Fibroblast of lung (primary cell): ENCODE measurements at regions not wholly inside any gene's neighbourhood (a gene's known extent, or its start where the extent isn't known, plus 50 kb on each side); places are given as distances from the start of the nearest gene placed in this dataset.

Experiments
- EZH2 ChIP-seq: IDR thresholded peaks from 2 replicates; pipeline ENCODE4 v1.5.1; 2012; ENCODE audit warnings: low read length, control low read depth, mild to moderate bottlenecking; ENCODE audit errors: missing control alignments
- TF ChIP-seq, protein P1 (sequence below), 2 donors: IDR thresholded peaks in 1 of 2; conservative IDR thresholded peaks in 1 of 2; 1 replicate in 1 of 2; 2 replicates in 1 of 2; pipeline ENCODE4 v1.5.1; 2011 to 2012; ENCODE audit warnings: low read length in 2 of 2, control low read depth in 1 of 2, inconsistent platforms in 1 of 2, low read depth in 1 of 2, mild to moderate bottlenecking in 1 of 2

DNA sequence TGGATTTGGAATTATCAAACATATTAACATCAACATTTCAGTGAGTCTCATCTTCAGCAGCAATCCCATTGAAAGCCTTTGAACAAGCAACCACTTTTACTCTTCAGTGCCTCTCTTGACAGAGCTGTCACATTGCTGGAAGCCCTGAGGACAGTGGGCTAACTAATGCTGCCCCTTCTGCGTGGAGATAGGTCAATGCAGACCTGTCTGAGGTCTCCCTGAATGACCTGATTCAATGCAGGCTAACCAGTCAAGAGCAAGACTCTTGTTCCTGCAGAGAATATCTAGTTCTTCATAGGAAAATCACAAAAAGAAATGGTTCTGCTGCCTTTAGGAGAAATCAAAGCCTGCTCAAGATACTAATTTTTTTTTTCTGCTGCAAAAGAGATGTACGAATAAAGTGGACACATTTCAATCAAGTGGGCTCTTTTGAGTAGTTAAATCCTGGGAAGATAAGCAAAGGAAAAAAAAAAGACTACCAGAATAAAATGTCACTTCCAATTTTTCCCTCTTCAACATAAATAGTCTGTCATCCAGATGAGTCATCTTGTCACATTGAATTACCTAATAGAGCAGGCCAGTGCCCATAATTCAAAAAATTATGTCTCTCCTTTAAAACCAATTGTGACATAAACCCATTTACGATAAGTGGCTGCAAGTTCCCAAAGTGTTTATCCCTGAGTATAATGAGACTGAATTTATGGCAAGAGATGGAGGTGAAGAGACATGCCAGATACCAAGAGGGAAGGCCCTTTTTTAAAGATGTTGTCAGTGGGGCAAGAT, 1269.0 kb upstream of the DDX18 start:
- TF ChIP-seq, protein P1, sequence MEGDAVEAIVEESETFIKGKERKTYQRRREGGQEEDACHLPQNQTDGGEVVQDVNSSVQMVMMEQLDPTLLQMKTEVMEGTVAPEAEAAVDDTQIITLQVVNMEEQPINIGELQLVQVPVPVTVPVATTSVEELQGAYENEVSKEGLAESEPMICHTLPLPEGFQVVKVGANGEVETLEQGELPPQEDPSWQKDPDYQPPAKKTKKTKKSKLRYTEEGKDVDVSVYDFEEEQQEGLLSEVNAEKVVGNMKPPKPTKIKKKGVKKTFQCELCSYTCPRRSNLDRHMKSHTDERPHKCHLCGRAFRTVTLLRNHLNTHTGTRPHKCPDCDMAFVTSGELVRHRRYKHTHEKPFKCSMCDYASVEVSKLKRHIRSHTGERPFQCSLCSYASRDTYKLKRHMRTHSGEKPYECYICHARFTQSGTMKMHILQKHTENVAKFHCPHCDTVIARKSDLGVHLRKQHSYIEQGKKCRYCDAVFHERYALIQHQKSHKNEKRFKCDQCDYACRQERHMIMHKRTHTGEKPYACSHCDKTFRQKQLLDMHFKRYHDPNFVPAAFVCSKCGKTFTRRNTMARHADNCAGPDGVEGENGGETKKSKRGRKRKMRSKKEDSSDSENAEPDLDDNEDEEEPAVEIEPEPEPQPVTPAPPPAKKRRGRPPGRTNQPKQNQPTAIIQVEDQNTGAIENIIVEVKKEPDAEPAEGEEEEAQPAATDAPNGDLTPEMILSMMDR (conservative IDR thresholded peaks at IDR 0.05 in 1 of 2, IDR thresholded peaks at IDR 0.05 in 1 of 2; ENCODE audit: low read depth in 1 of 2, low read length in 2 of 2): no peak
- TF ChIP-seq EZH2: no peak
